Stimulated activated naive CD8-positive, alpha-beta T cell treated with anti-CD3 and anti-CD28 coated beads, Interleukin-15, Interleukin-2, amounts not matched to agents 100 ng/mL and 50 ng/mL, for 24 hours (primary cell): ENCODE measurements at regions not wholly inside any gene's neighbourhood (a gene's known extent, or its start where the extent isn't known, plus 50 kb on each side); places are given as distances from the start of the nearest gene placed in this dataset.

ENCODE experiments used
- H3K27ac Mint-ChIP-seq: one replicate; pipeline ENCODE4 v1.8.0; 2021; ENCODE audit warnings: mild to moderate bottlenecking, mixed read lengths
- H3K27me3 Mint-ChIP-seq: one replicate; pipeline ENCODE4 v1.8.0; 2021; ENCODE audit warnings: mixed read lengths
- H3K36me3 Mint-ChIP-seq: one replicate; pipeline ENCODE4 v1.8.0; 2021; ENCODE audit warnings: low read depth, mixed read lengths
- H3K4me1 Mint-ChIP-seq: one replicate; pipeline ENCODE4 v1.8.0; 2021; ENCODE audit warnings: low read depth, mixed read lengths
- H3K4me3 Mint-ChIP-seq: one replicate; pipeline ENCODE4 v1.8.0; 2021; ENCODE audit warnings: mild to moderate bottlenecking, mixed read lengths
- H3K9me3 Mint-ChIP-seq: one replicate; pipeline ENCODE4 v1.8.0; 2021; ENCODE audit warnings: mixed read lengths

DNA sequence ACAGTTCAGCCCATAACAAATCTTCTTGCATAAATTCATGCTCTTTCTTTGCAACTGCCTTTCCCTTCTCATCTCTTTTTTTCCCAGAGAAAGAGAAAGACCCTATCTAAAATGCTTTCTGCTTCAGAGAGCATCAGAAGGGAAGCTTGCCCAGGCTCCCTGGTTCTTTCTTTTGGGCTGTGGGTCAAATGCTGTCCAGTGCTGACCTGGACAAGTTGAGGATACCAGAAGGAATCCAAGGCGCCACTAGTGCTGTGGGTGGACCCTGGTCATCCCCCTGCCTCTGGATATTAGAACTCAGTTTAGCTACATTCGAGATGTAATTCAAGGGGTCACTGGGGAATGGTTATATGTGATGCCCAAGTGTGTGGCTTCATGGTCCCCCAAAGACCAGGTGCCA lies 411.6 kb downstream of the RPS24 start:
- Mint-ChIP-seq H3K36me3 (no peaks in the 10 kb centered on the region), H3K27ac (no peak overlapping the region), H3K27me3 (no peaks in the 10 kb centered on the region), H3K9me3 (no peaks in the 10 kb centered on the region), H3K4me1 (no peaks in the 10 kb centered on the region), H3K4me3 (no peak overlapping the region)

DNA sequence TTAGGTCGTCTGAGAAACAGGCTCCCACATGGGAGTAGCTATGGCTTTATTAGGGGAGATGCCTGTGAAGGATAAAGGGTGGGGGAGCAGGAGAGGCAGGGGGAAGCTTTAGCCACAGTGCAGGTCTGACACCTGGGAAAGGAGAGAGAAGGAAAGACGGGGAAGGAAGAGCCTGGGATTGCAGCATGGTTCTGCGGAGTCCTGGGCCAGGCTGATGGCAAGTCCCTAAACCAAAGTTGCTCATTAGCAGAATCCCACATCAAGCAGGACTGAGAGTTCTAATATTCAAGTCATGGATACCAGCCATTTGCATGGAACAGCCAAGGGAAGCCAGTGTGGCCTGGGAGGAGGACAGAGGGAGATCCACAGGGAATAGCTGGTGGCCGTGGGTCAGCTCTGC lies 414.8 kb downstream of the RPS24 start:
- Mint-ChIP-seq H3K27ac (no peak overlapping the region), H3K9me3 (no peaks in the 10 kb centered on the region), H3K36me3 (no peaks in the 10 kb centered on the region), H3K4me3 (no peak overlapping the region), H3K4me1 (no peaks in the 10 kb centered on the region), H3K27me3 (no peaks in the 10 kb centered on the region)

DNA sequence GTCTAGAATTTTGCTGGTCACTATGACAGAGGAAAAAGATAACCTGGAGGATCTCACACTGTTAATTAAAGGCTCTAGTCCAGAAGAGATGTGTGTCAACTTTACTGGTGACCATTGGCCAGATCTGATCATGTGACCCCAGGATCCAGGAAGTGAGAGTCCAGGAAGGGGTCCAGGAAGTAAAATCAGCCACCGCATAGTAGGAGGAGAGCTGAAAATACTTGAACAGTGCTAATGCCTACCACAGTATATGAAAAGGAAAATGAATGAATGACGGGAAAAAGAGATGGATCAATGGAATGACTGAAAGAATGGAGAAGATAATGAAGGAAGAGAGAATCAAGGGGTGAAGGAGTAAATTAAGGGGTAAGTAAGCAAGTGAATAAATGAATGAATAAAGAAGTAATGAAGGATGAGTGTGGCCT lies 415.3 kb downstream of the RPS24 start:
- Mint-ChIP-seq H3K4me1 (no peaks in the 10 kb centered on the region), H3K27ac (no peak overlapping the region), H3K9me3 (no peaks in the 10 kb centered on the region), H3K4me3 (no peak overlapping the region), H3K36me3 (no peaks in the 10 kb centered on the region), H3K27me3 (no peaks in the 10 kb centered on the region)

DNA sequence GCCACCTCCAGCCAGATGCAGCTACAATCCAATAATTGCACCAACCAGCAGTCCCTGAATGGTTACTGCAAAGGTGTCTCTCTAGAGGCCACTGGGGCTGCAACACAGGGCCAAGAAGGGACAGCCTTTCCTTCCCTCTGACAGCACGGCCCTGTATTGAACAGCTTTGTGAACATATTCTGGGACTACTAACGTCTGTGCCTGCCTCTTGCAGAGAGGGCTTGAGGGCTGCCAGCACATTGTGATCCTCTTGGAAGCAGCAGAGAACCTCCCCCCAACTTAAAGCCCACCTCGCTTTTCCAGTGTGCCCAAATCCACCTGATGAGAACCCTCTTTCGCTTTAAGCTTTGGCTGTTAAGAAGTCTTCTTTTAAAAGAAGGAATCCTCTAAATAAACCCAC lies 415.9 kb downstream of the RPS24 start:
- H3K27ac Mint-ChIP-seq = no peak overlapping the region
- H3K36me3 Mint-ChIP-seq = no peaks in the 10 kb centered on the region
- H3K4me1 Mint-ChIP-seq = no peaks in the 10 kb centered on the region
- H3K27me3 Mint-ChIP-seq = no peaks in the 10 kb centered on the region
- H3K9me3 Mint-ChIP-seq = no peaks in the 10 kb centered on the region
- no peak overlapping the region for H3K4me3 Mint-ChIP-seq

DNA sequence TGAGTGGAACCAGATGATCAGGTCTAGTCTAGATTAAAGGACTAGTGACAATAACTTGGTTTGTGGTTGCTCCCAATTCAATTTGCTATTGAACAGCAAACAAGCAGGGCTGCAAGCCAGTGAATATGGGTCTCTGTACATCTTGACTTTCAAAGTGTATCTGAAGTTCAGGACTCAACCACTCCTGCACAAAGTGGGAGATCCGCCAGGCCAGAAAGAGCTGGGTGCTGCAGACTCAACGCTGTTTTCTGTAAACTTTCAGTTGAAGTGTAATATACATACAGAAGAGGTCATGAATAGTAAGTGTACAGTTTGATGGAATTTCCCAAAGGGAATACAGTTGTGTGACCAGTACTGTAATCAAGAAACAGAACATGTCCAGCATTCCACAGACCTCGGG lies 416.6 kb downstream of the RPS24 start:
- H3K27me3 Mint-ChIP-seq = no peaks in the 10 kb centered on the region

DNA sequence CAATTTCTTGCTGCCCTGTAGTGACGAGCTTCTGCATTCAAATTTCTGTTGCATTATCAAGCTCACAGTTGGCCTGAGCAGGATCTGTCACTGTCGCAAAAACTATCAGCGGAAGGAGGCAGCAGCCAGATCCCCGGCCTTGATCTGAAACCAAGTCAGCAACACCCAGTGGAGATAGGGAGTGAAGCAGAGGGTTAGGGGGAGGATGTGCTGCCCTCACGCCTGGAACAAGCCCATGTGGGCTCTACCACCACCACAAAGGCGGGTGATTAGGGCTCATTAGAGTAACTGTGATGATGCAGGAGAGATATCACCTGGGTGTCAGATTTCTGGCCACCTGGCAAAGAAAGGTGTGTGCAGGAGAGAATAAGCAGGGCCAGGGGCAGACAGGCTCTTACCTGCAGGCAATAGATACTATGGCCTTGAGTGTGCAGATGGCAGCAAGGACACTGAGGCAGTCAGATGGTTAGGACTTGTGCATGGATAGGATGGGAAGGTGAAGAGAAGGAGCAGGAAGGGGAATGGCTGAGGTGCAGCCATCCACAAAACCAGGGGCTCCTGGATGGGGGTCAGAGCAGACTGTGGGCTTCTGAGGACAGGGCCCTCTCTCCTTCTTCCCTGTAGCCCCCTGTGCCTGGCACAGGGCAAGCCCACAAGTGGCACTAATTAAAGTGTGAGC lies 417.3 kb downstream of the RPS24 start:
- no peaks in the 10 kb centered on the region for H3K4me1 Mint-ChIP-seq
- H3K36me3 Mint-ChIP-seq = no peaks in the 10 kb centered on the region
- H3K27ac Mint-ChIP-seq = no peak overlapping the region
- no peak overlapping the region for H3K4me3 Mint-ChIP-seq
- no peaks in the 10 kb centered on the region for H3K9me3 Mint-ChIP-seq
- H3K27me3 Mint-ChIP-seq = no peaks in the 10 kb centered on the region

More for the DNA sequence above, 416.6 kb downstream of the RPS24 start:
- H3K27ac Mint-ChIP-seq = no peak overlapping the region
- no peaks in the 10 kb centered on the region for H3K9me3 Mint-ChIP-seq
- H3K4me1 Mint-ChIP-seq = no peaks in the 10 kb centered on the region
- H3K36me3 Mint-ChIP-seq = no peaks in the 10 kb centered on the region
- H3K4me3 Mint-ChIP-seq = no peak overlapping the region

DNA sequence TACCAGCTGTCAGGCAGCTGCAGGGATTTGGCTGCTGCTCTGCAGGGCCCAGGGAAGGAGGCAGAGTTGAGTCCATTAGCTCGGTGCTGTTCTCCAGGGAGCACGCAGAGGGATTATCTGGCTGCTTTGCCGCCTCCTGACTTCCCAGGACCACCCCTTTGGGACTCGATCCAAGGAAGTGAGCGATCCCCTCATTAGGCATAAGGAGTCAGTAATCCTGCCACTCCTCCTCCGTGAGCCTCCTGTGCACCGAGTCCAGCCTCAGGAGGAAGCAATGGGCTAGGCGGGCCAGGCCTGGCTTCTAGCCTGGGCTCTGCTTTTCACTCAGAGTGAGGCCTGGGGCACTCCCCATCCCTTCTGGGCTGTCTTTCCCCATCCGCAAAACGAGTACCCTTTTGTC lies 417.9 kb downstream of the RPS24 start:
- Mint-ChIP-seq H3K9me3 (no peaks in the 10 kb centered on the region), H3K4me3 (no peak overlapping the region), H3K27me3 (no peaks in the 10 kb centered on the region), H3K36me3 (no peaks in the 10 kb centered on the region), H3K27ac (no peak overlapping the region), H3K4me1 (no peaks in the 10 kb centered on the region)

DNA sequence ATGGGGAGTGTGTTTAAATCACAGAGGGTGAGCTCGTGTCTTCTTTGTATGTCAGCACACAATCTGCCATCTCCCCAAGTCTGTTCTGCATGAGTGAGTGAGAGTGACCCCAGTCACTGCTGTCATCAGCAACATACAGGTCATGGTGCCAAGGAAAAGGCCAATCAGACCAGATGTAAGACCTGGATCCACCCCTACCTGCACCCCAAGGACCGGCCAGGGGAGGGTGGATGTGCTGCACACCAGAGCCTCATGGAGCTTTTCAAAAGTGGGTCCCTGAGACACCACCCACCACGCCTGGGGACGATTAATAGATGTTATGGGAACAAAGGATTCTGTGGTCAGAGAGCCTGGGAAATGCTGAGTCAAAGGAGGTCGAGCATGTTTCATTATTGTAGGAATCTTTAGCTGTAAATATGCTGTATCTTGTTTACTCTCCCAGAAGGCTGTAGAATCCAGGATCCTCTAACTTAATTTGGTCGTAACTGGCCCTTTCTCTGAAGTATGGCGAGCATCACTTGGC lies 420.5 kb downstream of the RPS24 start:
- no peak overlapping the region for H3K4me3 Mint-ChIP-seq
- no peaks in the 10 kb centered on the region for H3K4me1 Mint-ChIP-seq
- H3K36me3 Mint-ChIP-seq = no peaks in the 10 kb centered on the region
- no peaks in the 10 kb centered on the region for H3K9me3 Mint-ChIP-seq
- H3K27ac Mint-ChIP-seq = no peak overlapping the region
- H3K27me3 Mint-ChIP-seq = no peaks in the 10 kb centered on the region

DNA sequence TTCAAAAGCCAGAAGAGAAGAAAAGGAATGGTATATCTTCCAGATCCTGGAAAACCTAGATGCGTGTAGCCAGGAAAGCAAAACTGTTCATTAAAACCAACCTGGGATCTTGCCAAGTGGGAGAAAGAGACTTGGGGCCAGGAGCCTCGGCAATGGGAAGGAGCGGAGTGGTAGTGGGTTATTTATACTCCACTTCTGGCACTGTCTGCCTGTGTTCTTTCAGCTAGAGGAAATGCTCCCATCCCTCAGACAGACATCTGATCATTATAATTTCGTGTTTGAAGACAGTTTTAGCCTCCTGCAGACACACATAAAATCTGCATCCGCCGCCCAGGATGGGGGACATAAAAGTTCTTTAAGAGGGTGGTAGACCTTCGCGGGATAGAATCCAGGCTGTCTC lies 421.6 kb downstream of the RPS24 start:
- Mint-ChIP-seq H3K27ac (no peak overlapping the region), H3K4me3 (no peak overlapping the region), H3K9me3 (no peaks in the 10 kb centered on the region), H3K36me3 (no peaks in the 10 kb centered on the region), H3K27me3 (no peaks in the 10 kb centered on the region), H3K4me1 (no peaks in the 10 kb centered on the region)

DNA sequence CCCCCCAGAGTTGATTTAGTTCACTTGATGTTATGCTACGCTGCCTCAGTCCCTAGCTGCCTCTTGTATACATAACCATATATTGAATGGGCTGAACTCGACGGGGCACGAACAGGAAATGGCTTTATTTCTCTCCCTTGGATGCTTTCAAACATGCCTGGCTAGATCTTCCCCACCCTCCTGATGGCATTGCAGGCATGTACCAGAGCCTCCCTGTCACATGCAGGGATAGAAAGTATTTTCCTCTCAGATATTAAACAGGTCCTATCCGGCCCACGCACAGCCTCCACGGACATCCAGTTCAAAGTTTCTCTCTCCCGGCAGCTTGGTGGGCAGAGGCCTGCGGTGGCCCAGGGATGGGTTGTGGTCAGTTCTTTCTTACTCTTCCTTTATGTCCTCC lies 422.1 kb downstream of the RPS24 start:
- Mint-ChIP-seq H3K27me3 (no peaks in the 10 kb centered on the region), H3K9me3 (no peaks in the 10 kb centered on the region), H3K27ac (no peak overlapping the region), H3K4me1 (no peaks in the 10 kb centered on the region), H3K4me3 (no peak overlapping the region), H3K36me3 (no peaks in the 10 kb centered on the region)

DNA sequence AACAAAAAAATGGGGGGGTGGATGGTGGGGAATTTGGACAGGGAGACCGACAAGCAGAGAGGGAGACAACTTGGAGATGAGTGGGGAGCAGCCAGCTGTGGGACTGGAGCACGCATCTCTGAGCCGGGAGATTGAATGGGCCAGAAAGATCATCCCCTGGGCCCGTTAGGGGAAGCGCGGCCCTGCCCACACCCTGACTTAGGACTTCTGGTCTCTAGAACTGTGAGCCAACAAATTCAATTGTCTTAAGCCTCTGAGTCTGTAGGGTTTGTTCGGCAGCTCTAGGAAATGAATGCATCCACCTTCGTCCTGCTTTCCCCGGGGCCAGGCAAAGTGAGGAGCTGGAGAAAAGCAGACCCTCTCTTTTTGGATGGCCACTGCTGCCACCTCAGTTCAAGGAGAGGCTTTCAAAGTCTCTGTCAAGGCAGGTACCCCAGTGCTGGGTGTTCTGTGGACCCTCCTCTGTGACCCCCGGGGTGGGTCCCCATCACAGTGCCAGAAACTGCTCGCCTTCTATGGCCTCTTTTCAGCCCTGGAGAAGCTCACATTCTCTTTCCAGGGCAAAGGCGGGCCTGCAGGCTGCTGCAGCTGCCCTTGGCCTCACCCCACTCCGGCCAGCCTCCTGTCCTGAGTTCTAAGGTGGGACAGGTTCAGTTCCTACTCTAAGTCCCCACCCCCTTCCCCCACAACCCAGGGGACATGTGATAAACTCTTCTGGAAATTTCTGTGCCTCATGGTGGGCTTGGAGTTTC lies 423.2 kb downstream of the RPS24 start:
- Mint-ChIP-seq H3K4me1 (no peaks in the 10 kb centered on the region), H3K4me3 (no peak overlapping the region), H3K36me3 (no peaks in the 10 kb centered on the region)

DNA sequence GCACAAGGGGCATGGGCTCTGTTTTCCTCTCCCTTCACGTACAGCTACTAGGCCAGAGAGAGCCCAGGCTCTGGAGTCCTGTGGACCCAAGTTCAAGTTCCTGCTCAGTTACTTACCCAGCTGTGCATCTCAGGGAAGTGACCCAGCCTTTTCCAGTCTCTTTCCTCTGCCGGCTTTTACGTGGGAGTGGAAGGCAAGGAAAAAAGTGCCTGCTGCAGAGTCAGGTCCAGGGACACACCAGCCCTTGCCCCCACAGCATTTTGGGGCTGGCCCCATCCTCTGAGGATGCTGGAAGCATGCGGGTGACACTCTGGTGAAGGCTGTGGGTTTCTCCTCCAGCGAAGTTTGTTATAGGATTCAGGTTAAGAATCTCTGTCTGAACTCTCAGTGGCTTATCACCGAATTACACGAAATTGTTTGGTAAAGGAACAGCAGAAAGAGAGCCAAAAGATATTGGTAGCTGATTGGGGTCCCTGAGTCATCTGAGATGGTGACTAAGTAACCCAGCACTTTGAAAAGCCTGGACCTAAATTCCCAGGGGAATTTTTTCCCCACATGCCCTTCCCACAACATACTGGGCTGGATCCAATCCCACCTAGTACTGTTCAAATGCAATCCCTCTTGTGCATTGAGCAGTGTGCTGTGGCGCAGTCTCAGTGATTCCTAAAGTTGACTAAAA lies 424.3 kb downstream of the RPS24 start:
- Mint-ChIP-seq H3K9me3 (no peaks in the 10 kb centered on the region), H3K27ac (no peak overlapping the region), H3K4me3 (no peak overlapping the region), H3K36me3 (no peaks in the 10 kb centered on the region), H3K4me1 (no peaks in the 10 kb centered on the region), H3K27me3 (peaks cover 8% of the 10 kb centered on the region)

More for the DNA sequence above, 423.2 kb downstream of the RPS24 start:
- H3K9me3 Mint-ChIP-seq = no peaks in the 10 kb centered on the region
- no peak overlapping the region for H3K27ac Mint-ChIP-seq
- no peaks in the 10 kb centered on the region for H3K27me3 Mint-ChIP-seq

DNA sequence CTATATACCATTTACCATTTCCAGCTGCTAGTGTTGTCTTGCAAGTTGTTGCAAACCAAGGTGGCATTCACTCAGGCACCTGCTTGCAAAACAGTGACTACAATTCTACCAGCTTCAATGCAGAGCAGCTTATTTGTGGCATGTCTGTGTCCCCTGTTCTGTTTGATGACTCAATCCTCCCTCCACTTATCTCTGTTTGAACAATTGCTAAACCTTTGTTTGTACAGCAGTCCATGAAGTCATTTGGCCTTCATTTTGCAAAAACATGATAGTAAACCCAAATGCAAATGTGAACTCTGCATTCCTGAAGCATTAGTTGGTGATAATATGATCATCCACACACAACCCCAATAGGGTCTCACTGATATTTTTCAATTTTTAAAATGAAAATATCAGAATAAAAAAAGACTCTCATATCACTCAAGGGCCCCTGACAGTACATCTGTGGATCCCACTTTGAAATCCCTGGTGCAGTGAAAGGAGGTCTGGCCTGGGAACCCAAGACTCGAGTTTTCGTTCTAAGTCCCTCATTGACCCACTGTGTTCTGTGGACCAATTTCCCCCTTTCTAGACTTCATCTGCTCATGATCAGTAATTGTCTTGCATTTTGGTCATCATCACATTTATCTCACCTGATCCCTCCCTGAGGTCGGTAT lies 425.4 kb downstream of the RPS24 start:
- Mint-ChIP-seq H3K36me3 (no peaks in the 10 kb centered on the region), H3K4me1 (no peaks in the 10 kb centered on the region), H3K4me3 (no peak overlapping the region), H3K27me3 (peaks cover 8% of the 10 kb centered on the region), H3K9me3 (no peaks in the 10 kb centered on the region), H3K27ac (no peak overlapping the region)

DNA sequence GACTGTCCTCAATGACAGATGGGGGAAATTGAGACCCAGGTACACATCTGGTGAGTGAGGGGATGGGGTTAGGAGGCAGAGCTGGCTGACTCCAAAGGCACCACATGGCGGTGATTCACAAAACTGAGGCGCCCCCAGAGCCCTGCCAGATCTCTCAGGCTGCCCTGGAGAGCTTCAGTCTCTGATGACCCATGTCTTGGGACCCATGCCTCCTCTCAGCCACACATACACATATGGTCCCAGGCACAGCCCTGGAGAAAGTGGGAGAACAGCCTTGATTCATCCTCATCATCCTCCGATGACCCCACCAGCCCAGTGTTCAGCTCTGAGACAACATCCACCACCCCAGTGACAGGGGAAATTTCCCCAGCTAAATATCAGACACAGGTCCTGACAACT lies 426.0 kb downstream of the RPS24 start:
- Mint-ChIP-seq H3K36me3 (no peaks in the 10 kb centered on the region), H3K27me3 (peaks cover 8% of the 10 kb centered on the region), H3K9me3 (no peaks in the 10 kb centered on the region), H3K27ac (no peak overlapping the region), H3K4me3 (no peak overlapping the region), H3K4me1 (no peaks in the 10 kb centered on the region)

DNA sequence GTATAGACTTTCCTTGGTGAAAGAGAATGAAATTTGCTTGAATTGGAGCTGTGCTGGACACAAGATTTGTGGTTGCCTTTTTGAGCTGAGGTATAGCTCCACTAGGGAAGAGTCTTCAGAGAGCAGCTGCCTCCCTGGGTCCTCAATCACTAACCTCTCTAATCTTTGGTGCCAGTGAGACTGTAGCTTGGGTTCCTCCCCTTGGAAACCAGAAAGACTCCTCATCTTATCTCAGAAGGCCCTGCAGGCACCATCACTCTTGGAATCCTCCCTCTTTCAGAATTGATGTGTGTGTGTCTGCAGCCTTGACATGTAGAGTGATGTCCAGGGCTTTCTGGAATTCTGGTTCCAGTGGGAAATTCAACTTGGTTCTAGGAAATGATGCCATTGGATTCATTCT lies 426.5 kb downstream of the RPS24 start:
- no peak overlapping the region for H3K4me3 Mint-ChIP-seq
- no peaks in the 10 kb centered on the region for H3K9me3 Mint-ChIP-seq
- H3K4me1 Mint-ChIP-seq = no peaks in the 10 kb centered on the region
- peaks cover 8% of the 10 kb centered on the region for H3K27me3 Mint-ChIP-seq
- no peaks in the 10 kb centered on the region for H3K36me3 Mint-ChIP-seq
- no peak overlapping the region for H3K27ac Mint-ChIP-seq
